SK-N-MC (cell line): ENCODE measurements at regions not wholly inside any gene's neighbourhood (a gene's known extent, or its start where the extent isn't known, plus 50 kb on each side); places are given as distances from the start of the nearest gene placed in this dataset.

ENCODE experiments used
- DNase-seq: peaks from one replicate; pipeline ENCODE4 v3.0.0-alpha.2; 2011; ENCODE audit warnings: low read depth, low spot score
- H3K27ac ChIP-seq: fragments of 200-600 bp; sonication (generic); 2 replicates; pipeline ENCODE4 v1.5.1; 2016; ENCODE audit warnings: mixed run types
- H3K36me3 ChIP-seq: fragments of 200-600 bp; sonication (generic); 2 replicates; pipeline ENCODE4 v1.6.1; 2017; ENCODE audit warnings: antibody characterized with exemption, low read length, mixed read lengths; ENCODE audit not compliant: insufficient read depth
- H3K4me3 ChIP-seq: fragments of 200-600 bp; sonication (generic); 2 replicates; pipeline ENCODE4 v1.5.1; 2016
- H3K9ac ChIP-seq: fragments of 200-600 bp; sonication (generic); 2 replicates; pipeline ENCODE4 v1.8.0; 2017; ENCODE audit warnings: mixed run types, mixed read lengths; ENCODE audit not compliant: insufficient read length
- H3K9me3 ChIP-seq: fragments of 200-600 bp; sonication (generic); 2 replicates; pipeline ENCODE4 v1.6.1; 2017; ENCODE audit warnings: low read depth, mild to moderate bottlenecking, antibody characterized with exemption, low read length, moderate library complexity, mixed read lengths
- EZH2 ChIP-seq: fragments of 200-600 bp; sonication (generic); IDR thresholded peaks from one replicate; pipeline ENCODE4 v1.6.1; 2017; ENCODE audit warnings: antibody characterized with exemption
- FOXP2 ChIP-seq: optimal IDR thresholded peaks from 2 replicates; pipeline ENCODE3; 2011; ENCODE audit warnings: mild to moderate bottlenecking, moderate library complexity; ENCODE audit not compliant: insufficient read depth; ENCODE audit errors: extremely low read length, control extremely low read depth
- POLR2AphosphoS5 ChIP-seq: IDR thresholded peaks from 2 replicates; pipeline ENCODE4 v1.6.1; 2012; ENCODE audit warnings: mild to moderate bottlenecking, low read depth, low read length, borderline replicate concordance

DNA sequence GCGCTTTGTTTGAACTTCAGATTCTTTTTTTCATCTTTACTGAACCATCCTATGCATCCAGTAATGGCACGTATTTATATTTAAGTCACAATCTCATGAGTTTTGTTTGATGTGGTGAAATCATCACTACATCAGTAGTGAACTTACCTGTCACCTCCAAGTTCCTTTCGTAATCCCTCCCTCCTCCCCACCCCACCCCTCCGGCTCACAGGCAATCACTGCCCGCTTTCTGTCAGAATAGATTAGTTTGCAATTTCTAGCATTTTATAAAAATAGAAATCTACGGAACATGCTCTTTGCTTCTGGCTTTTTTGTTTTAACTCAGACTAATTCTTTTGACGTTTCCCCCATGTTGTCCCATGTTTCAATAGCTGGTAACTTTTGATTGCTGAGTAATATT is 305.4 kb upstream of the IRX4 start:
- no peaks in the 10 kb centered on the region for H3K9me3 ChIP-seq
- H3K4me3 ChIP-seq: no peak overlapping the region
- no peak overlapping the region for H3K9ac ChIP-seq
- no peak overlapping the region for H3K27ac ChIP-seq
- H3K36me3 ChIP-seq: no peaks in the 10 kb centered on the region
- no peak for DNase-seq
- TF ChIP-seq EZH2 (no peak), FOXP2 (no peak), POLR2AphosphoS5 (no peak)

DNA sequence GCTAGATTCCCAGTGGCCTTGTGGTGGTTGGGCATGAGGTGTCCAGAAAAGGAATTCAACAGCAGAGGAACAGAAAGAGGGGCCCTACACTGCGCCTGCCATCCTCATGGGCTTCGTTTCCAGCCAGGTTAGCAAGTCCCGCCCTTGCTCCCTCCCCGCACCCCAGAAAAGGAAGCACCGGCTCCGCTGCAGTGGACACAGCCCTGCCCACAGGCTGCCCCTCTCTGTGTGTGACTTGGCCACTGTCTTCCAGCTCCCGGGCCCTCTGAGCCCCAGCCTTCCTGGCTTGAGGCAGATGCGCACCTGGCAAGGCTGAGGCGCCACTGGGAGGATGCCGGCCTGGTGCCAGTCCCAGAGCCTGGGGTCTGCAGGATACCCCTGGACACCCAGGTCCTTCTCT is 305.0 kb upstream of the IRX4 start:
- no peak for DNase-seq
- no peak overlapping the region for H3K27ac ChIP-seq
- no peak overlapping the region for H3K4me3 ChIP-seq
- H3K9ac ChIP-seq: no peak overlapping the region
- no peaks in the 10 kb centered on the region for H3K9me3 ChIP-seq
- H3K36me3 ChIP-seq: no peaks in the 10 kb centered on the region
- no peak for TF ChIP-seq FOXP2
- no peak for TF ChIP-seq EZH2
- TF ChIP-seq POLR2AphosphoS5: no peak

DNA sequence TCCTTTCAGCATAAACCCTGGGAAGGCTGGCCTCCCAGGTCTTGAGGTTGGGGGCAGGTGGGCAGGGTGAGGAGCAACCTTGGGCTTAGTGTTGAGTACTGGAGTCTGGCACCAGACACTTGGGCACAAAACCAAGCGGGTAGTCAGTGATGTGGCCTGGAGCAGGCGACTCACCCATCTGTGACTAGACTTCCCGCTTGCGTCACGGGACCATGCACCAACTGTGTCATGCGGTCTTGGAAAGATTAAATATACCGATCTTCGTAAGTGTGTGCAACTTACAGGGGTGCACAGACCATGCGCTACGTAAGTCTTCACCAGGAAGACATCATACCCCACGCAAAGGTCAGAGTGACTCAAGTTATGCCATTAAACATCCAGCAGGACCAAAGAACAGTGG is 304.4 kb upstream of the IRX4 start:
- no peak for DNase-seq
- H3K27ac ChIP-seq: no peak overlapping the region
- no peak overlapping the region for H3K9ac ChIP-seq
- no peaks in the 10 kb centered on the region for H3K36me3 ChIP-seq
- H3K9me3 ChIP-seq: no peaks in the 10 kb centered on the region
- TF ChIP-seq EZH2 (no peak), FOXP2 (no peak), POLR2AphosphoS5 (no peak)
- H3K4me3 ChIP-seq: no peak overlapping the region

DNA sequence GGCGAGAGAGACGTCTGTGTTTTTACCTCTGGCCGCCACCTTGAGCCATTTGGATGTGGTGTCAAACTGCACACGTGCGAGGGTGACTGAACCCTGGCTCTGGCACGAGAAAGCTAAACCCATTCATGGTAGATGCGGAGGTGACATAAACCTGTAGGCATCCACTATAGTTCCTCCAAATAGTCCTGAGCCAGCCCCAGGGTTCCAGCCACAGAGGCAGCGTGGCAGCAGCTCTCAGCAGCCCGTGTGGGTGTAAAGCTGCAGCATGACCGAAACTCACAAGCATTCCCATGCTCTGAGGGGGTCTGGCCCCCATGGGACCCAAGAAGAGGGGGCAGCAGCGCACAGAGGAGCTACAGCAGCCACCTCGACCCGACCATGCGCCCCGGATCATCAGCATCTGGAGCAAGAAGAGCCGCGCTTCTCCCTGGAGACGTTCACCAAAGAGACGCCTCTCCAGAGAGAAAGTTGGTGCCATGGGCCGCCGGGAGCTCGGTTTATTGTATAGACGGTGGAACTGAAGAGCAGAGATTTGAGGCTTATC is 303.8 kb upstream of the IRX4 start:
- H3K9ac ChIP-seq: no peak overlapping the region
- H3K27ac ChIP-seq: no peak overlapping the region
- H3K36me3 ChIP-seq: no peaks in the 10 kb centered on the region
- H3K9me3 ChIP-seq: no peaks in the 10 kb centered on the region
- H3K4me3 ChIP-seq: no peak overlapping the region
- DNase-seq: no peak
- TF ChIP-seq FOXP2: no peak

DNA sequence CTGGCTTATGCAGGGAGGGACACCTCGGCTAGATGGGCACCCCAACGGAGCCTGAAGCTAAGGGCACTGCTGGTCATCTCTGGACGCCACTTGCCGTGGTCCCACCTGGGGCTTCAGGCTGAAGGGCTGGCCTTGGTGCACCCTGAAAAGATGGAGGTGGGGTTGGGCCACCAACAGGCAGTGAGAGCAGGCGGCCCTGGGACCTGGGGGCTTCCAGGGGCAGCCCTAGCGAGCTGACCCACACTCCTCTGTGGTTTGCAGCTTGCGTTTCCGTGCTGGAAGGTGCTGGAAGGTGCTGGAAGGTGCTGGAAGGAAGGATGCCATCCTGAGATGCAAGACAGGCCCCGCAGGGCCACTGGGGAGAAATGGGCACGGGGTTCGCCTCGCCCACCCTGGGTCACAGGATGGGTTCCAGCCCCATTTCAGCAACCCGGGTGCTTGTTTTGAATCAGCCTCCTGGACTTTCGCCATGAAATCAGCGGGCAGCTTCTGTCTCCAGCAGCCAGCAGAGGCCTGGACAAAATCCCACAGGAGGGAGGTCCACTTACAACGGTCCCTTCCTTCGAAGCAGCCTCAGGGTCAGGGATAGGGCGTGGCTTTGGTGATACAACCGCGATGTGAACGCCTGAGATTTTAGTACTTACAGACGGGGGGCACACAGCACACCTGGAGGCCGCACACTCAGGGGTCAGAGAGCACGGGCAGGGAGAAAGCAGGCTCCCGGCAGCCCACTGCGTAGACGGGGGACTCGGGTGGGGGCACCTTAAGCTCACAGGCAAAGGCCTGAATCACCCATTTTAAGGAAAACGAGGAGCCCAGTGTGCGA is 303.1 kb upstream of the IRX4 start:
- no peak overlapping the region for H3K9ac ChIP-seq
- H3K9me3 ChIP-seq: no peaks in the 10 kb centered on the region
- no peak overlapping the region for H3K27ac ChIP-seq
- no peak for DNase-seq
- no peak for TF ChIP-seq EZH2
- no peak for TF ChIP-seq FOXP2
- TF ChIP-seq POLR2AphosphoS5: no peak
- no peak overlapping the region for H3K4me3 ChIP-seq
- no peaks in the 10 kb centered on the region for H3K36me3 ChIP-seq

DNA sequence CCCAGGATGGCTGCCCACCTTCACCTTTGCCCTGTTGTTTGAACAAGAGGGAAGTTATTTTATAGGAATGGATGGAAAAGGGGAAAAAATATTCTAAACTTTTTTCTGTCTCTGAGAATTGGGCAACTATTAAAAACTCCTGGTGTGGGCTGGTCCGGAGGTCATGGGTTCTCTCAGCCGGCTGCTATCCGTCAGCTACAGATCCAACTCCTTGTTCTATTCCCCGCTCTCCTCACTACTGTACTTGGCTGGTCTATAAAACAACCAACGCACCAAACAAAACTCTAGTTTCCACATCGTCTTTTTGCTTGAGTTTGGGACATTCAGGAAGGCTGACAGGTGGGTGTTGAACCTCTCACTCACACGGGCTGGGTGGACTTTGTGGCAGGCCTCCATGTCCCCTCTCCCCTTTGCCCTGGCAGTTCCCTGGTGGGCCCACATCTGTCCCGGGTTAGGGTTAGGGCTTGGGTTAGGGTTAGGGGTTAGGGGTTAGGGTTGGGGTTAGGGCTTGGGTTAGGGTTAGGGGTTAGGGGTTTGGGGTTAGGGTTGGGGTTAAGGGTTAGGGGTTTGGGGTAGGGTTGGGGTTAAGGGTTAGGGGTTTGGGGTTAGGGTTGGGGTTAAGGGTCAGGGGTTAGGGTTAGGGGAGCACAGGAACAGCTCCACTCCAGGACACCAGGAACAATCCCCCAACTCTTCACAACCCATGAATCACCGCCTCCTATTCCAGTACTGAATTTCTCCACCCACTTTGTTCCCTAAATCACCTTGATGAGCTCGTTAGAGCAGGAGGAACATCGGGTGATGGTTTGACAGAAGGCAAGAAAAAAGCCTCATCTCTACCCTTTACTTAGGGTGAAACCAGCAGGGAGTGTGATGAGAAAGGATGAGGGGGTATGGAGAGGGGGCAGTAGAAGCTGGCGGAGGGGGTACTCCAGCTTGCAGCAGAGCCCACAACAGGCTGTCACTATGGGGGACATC is 302.1 kb upstream of the IRX4 start:
- H3K36me3 ChIP-seq: no peaks in the 10 kb centered on the region
- H3K27ac ChIP-seq: no peak overlapping the region
- no peak for DNase-seq
- no peak overlapping the region for H3K4me3 ChIP-seq
- no peaks in the 10 kb centered on the region for H3K9me3 ChIP-seq
- no peak overlapping the region for H3K9ac ChIP-seq
- TF ChIP-seq POLR2AphosphoS5 (no peak), EZH2 (no peak), FOXP2 (no peak)

DNA sequence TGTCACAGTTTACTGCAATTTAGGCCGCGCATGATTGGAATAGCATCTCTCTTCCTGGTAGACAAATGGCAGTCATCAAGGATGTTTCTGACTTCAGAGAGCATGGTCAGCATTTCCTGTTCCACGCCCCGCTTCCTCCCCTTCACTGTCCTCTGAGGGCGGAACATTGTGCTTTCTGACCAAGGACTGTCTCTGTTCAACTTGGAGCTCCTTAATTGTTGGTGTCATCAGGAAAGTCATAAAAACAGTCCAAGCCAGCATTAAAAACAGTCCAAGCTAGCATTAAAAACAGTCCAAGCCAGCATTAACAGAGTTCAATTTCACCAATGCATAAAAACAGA is 301.3 kb upstream of the IRX4 start:
- Histone ChIP-seq H3K27ac (no peak overlapping the region), H3K36me3 (no peaks in the 10 kb centered on the region), H3K9me3 (no peaks in the 10 kb centered on the region), H3K4me3 (no peak overlapping the region), H3K9ac (no peak overlapping the region)
- TF ChIP-seq FOXP2: no peak
- no peak for TF ChIP-seq POLR2AphosphoS5
- TF ChIP-seq EZH2: no peak
- DNase-seq: no peak
